ENCODE measurements at regions not wholly inside any gene's neighbourhood (a gene's known extent, or its start where the extent isn't known, plus 50 kb on each side); places are given as distances from the start of the nearest gene placed in this dataset.

DNA sequence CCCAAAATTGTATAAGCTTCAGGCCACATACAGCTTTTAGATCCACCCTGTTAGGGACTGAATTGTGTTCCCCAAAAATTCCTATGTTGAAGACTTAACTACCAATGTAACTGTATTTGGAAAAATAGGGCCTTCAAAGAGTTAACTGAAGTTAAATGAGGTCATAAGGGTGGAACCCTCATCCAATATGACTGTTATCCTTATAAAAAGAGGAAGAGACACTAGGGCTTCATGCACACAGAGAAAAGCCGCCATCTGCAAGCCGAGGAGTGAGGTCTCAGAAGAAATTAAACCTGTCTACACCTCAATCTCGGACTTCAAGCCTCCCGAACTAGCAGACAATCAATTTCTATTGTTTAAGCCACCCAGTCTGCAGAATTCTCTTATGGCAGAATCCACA, 317.9 kb upstream of the NFE2L3 start:
- no peak for DNase-seq
- Histone ChIP-seq H3K4me3 (no peak overlapping the region), H3K4me1 (ENCODE audit: insufficient read depth) (peaks cover 20% of the 10 kb centered on the region), H3K36me3 (no peaks in the 10 kb centered on the region), H3K27me3 (no peaks in the 10 kb centered on the region), H3K9me3 (no peaks in the 10 kb centered on the region), H3K27ac (no peak overlapping the region)
- no peak for TF ChIP-seq POLR2A (IDR thresholded peaks at IDR 0.05)
- TF ChIP-seq EP300 (IDR thresholded peaks at IDR 0.05) = no peak
- TF ChIP-seq, protein P1, sequence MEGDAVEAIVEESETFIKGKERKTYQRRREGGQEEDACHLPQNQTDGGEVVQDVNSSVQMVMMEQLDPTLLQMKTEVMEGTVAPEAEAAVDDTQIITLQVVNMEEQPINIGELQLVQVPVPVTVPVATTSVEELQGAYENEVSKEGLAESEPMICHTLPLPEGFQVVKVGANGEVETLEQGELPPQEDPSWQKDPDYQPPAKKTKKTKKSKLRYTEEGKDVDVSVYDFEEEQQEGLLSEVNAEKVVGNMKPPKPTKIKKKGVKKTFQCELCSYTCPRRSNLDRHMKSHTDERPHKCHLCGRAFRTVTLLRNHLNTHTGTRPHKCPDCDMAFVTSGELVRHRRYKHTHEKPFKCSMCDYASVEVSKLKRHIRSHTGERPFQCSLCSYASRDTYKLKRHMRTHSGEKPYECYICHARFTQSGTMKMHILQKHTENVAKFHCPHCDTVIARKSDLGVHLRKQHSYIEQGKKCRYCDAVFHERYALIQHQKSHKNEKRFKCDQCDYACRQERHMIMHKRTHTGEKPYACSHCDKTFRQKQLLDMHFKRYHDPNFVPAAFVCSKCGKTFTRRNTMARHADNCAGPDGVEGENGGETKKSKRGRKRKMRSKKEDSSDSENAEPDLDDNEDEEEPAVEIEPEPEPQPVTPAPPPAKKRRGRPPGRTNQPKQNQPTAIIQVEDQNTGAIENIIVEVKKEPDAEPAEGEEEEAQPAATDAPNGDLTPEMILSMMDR (IDR thresholded peaks at IDR 0.05) = no peak
- intact Hi-C loops (cut with DNase I) = no loop called here
- 91 to 98% (median 96%) methylated on average over 4 of the region's 4 CpGs for WGBS, 3 donors

DNA sequence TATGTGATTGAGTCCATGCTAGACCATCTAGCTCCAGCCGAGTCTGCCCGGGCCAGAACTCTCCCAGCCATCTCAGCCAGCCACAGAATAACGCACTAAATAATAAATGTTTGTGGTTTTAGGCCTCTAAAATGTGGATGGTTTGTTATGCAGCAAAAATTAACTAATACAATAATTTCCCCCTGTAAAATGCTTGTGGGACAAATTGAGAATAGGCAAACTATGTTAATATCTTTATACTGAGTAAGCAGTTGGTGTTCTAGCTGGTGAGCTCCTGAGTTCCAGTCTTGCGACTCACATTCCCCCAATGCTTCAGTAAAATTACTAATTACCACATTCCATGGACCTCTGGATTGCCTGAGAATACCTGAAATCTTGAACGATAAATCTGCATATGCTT, 316.8 kb upstream of the NFE2L3 start:
- no peaks in the 10 kb centered on the region for H3K36me3 ChIP-seq
- no peak overlapping the region for H3K4me3 ChIP-seq
- no peak for DNase-seq
- H3K27ac ChIP-seq = no peak overlapping the region
- WGBS, 3 donors = 86 to 94% (median 93%) methylated on average over 5 of the region's 5 CpGs
- peaks cover 18% of the 10 kb centered on the region for H3K4me1 ChIP-seq (ENCODE audit: insufficient read depth)
- TF ChIP-seq, protein P1 (IDR thresholded peaks at IDR 0.05) = no peak
- TF ChIP-seq POLR2A (IDR thresholded peaks at IDR 0.05) = no peak
- no peak for TF ChIP-seq EP300 (IDR thresholded peaks at IDR 0.05)
- intact Hi-C loops (cut with DNase I) = no loop called here
- H3K9me3 ChIP-seq = no peaks in the 10 kb centered on the region
- no peaks in the 10 kb centered on the region for H3K27me3 ChIP-seq

DNA sequence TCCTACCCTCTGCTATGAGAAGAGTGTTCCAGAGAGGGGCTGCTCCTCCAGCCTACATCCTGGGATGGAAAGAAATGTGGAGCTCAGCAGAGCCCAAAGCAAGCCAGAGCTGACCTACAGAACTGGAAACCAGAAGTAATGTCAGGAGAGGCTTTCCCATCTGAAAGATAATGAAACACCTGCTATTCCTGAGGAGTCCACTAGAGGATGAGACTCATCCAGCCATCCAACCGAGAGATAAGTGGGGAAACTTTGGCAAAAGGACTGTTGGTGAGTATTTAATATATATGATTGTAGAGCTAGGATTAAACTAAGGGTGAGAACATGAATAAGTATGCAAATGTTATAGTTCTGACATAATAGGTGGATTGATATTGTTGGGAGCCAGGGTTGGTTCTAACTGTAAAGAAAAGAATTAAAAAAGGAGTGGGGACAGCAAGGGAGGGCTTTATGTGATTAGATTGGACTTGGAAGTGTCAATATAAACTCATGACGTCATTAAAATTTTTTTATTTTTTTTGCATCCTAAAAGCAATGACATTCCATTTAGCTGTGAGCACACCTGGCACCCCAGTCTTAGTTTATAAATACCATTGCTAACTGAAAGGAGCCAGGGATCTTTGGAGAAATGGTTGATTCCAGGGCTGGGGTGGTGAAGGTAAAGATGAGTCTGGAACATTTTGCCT, 312.8 kb upstream of the NFE2L3 start:
- H3K27ac ChIP-seq = no peak overlapping the region
- no peak for DNase-seq
- 83 to 89% (median 84%) methylated on average over 2 of the region's 2 CpGs for WGBS, 3 donors
- H3K9me3 ChIP-seq = no peaks in the 10 kb centered on the region
- H3K4me1 ChIP-seq (ENCODE audit: insufficient read depth) = no peaks in the 10 kb centered on the region
- TF ChIP-seq POLR2A (IDR thresholded peaks at IDR 0.05) (no peak), EP300 (IDR thresholded peaks at IDR 0.05) (no peak)
- TF ChIP-seq, protein P1 (IDR thresholded peaks at IDR 0.05) = no peak
- intact Hi-C loops (cut with DNase I) = no loop called here
- H3K27me3 ChIP-seq = no peaks in the 10 kb centered on the region
- H3K4me3 ChIP-seq = no peak overlapping the region
- H3K36me3 ChIP-seq = no peaks in the 10 kb centered on the region

DNA sequence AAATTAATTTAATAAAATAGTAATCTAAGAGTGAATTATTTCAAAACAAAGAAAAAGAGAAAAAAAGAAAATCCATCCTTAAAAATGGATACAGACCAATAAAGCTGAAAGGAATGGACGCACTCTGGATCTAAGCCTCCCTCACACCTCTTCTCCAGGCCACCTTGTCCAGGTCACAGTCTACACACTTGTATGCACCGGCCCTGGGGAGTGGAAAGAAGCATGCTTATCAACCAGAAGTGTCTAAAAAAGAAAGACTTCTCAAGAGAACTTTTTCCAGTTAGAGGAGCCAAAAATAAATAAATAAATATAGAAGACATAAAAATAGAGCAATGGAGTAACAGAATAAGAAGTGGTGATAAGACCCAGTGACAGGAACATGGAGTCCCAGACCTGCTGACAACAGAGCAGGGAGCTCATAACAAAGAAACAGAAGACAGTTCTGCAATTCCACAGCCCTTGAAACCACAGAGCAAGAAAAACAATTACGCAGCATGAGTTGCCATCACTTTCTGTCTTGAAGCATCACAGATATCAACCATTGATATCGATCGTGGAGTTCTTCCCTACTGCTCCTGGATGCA, 311.7 kb upstream of the NFE2L3 start:
- Histone ChIP-seq H3K27ac (no peak overlapping the region), H3K27me3 (no peaks in the 10 kb centered on the region), H3K4me1 (ENCODE audit: insufficient read depth) (no peaks in the 10 kb centered on the region), H3K9me3 (no peaks in the 10 kb centered on the region), H3K4me3 (no peak overlapping the region), H3K36me3 (no peaks in the 10 kb centered on the region)
- intact Hi-C loops (cut with DNase I) = loop anchor here (5.0 to 10.0 kb wide), 4 partner anchors 93 to 176 kb away; no protein-coding TSS in a partner anchor
- WGBS, 3 donors = 75 to 92% (median 85%) methylated on average over 5 of the region's 5 CpGs
- DNase-seq = no peak
- TF ChIP-seq, protein P1 (IDR thresholded peaks at IDR 0.05) = no peak
- TF ChIP-seq POLR2A (IDR thresholded peaks at IDR 0.05) = no peak
- peak; percentile 55 for TF ChIP-seq EP300 (IDR thresholded peaks at IDR 0.05)
